Endothelial cell (in vitro differentiated cells): ENCODE measurements at regions not wholly inside any gene's neighbourhood (a gene's known extent, or its start where the extent isn't known, plus 50 kb on each side); places are given as distances from the start of the nearest gene placed in this dataset.

Source experiments
- DNase-seq: peaks from one replicate; pipeline ENCODE4 v3.0.0; 2021; ENCODE audit warnings: low spot score
- H3K27ac Mint-ChIP-seq: one replicate; pipeline ENCODE4 v1.8.0; 2021; ENCODE audit warnings: mixed read lengths, inconsistent platforms; ENCODE audit not compliant: unreplicated experiment
- H3K27me3 Mint-ChIP-seq: one replicate; pipeline ENCODE4 v1.8.0; 2021; ENCODE audit warnings: mild to moderate bottlenecking, moderate library complexity, mixed read lengths, inconsistent platforms; ENCODE audit not compliant: unreplicated experiment
- H3K36me3 Mint-ChIP-seq: one replicate; pipeline ENCODE4 v1.8.0; 2021; ENCODE audit warnings: mild to moderate bottlenecking, low read depth, mixed read lengths, inconsistent platforms; ENCODE audit not compliant: unreplicated experiment
- H3K4me1 Mint-ChIP-seq: one replicate; pipeline ENCODE4 v1.8.0; 2021; ENCODE audit warnings: mild to moderate bottlenecking, mixed read lengths, inconsistent platforms; ENCODE audit not compliant: unreplicated experiment
- H3K4me3 Mint-ChIP-seq: one replicate; pipeline ENCODE4 v1.8.0; 2021; ENCODE audit warnings: mild to moderate bottlenecking, mixed read lengths, inconsistent platforms; ENCODE audit not compliant: unreplicated experiment
- H3K9me3 Mint-ChIP-seq: one replicate; pipeline ENCODE4 v1.8.0; 2021; ENCODE audit warnings: mixed read lengths, inconsistent platforms; ENCODE audit not compliant: unreplicated experiment
- TF ChIP-seq, protein P1 (sequence below): fragments of 200-600 bp; sonication (generic); IDR thresholded peaks from one replicate; pipeline ENCODE4 v1.5.0; 2021; ENCODE audit warnings: antibody characterized with exemption; ENCODE audit not compliant: unreplicated experiment

DNA sequence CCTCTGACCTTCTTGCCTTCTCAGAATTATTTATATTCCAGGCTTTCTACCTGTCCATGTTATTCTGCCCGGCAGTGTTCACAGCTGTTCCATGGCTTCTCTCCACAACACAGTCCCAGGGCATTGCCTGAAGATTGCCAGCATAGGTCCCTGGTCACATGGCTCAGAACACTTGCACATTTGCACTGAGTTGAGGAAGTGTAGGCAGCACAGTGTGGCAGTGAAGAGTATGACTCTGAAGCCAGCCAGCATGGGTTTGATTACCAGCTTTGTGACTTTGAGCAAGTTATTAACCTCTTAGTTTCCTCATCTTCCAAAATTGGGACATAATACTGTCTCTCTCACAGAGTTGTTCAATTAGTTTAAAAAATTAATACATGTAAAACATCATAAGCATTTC, 73.2 kb upstream of the NEUROD6 start:
- H3K4me3 Mint-ChIP-seq = no peak overlapping the region
- H3K36me3 Mint-ChIP-seq = no peaks in the 10 kb centered on the region
- H3K27me3 Mint-ChIP-seq = peaks cover 1% of the 10 kb centered on the region
- DNase-seq = no peak
- H3K9me3 Mint-ChIP-seq = no peaks in the 10 kb centered on the region
- H3K27ac Mint-ChIP-seq = no peak overlapping the region
- TF ChIP-seq, protein P1, sequence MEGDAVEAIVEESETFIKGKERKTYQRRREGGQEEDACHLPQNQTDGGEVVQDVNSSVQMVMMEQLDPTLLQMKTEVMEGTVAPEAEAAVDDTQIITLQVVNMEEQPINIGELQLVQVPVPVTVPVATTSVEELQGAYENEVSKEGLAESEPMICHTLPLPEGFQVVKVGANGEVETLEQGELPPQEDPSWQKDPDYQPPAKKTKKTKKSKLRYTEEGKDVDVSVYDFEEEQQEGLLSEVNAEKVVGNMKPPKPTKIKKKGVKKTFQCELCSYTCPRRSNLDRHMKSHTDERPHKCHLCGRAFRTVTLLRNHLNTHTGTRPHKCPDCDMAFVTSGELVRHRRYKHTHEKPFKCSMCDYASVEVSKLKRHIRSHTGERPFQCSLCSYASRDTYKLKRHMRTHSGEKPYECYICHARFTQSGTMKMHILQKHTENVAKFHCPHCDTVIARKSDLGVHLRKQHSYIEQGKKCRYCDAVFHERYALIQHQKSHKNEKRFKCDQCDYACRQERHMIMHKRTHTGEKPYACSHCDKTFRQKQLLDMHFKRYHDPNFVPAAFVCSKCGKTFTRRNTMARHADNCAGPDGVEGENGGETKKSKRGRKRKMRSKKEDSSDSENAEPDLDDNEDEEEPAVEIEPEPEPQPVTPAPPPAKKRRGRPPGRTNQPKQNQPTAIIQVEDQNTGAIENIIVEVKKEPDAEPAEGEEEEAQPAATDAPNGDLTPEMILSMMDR = no peak
- peaks cover 8% of the 10 kb centered on the region for H3K4me1 Mint-ChIP-seq

DNA sequence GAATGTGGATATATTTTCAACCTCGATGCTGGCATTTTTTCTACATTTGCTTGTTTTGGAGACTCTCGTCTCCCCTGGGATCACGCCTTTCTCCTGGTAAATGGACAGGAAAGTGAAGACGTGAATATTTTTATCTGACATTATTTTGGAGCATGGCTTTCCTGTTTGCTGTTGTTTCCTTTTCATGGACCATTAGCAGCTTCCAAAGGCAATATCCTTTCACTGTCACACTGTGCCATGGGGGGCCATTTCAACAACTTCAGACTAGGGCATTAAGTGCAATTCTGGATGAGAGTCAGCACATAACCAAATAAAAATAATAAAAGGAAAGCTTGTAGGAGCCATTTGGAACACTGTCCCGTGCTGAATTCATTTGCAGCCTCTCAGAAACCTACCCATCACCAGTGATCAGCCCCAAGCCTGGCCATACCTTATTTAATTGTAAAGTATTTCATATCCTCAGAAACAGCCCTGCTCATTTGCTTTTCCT, 75.9 kb upstream of the NEUROD6 start:
- Mint-ChIP-seq H3K27me3 (peaks cover 1% of the 10 kb centered on the region), H3K4me1 (peaks cover 8% of the 10 kb centered on the region)

DNA sequence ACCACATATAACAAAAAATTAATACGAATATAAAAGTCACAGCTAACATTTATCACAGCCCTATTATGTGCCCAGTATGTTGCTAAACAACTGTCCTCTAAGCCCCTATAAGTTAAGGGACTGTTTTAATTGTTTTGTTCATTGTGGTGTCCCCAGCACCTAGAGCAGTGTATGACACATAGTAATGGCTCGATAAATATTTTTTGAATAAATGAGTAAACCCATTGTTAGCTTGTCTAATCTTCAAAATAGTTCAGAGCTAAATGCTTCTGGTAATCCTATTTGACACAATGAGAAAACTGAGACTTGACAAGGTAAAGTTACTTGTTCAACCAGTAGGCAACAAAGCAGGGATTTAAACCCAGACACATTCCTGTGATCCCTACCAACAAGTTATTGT, 78.4 kb upstream of the NEUROD6 start:
- no peaks in the 10 kb centered on the region for H3K36me3 Mint-ChIP-seq

More for the DNA sequence above, 75.9 kb upstream of the NEUROD6 start:
- H3K9me3 Mint-ChIP-seq = no peaks in the 10 kb centered on the region
- H3K27ac Mint-ChIP-seq = no peak overlapping the region
- DNase-seq = no peak
- H3K36me3 Mint-ChIP-seq = no peaks in the 10 kb centered on the region
- TF ChIP-seq, protein P1 = no peak
- H3K4me3 Mint-ChIP-seq = no peak overlapping the region

DNA sequence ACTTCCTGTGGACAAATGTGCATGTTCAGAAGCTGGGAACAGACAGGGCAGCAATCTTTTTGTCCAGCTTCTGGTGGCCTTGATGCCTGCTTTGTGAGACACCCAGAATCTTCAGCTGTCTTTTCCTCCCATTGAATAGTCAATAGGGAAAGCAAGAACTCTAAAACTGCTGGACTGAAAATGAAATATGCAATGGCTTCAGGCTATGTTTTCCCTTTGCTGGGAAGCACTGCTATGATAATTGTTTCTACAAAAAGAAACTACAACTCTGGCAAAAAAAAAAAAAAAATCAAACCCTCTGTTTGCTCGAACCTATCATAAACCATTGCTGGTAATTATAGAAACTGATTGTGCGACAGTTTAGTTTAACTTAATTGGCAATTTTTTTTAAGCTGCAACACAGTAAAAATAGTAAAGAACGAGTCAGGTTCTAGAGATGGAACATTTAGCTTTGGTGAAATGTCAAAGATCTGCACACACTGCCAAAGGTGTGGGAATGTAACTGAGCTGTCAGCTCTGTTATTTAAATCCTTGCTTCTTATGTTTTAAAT, 79.1 kb upstream of the NEUROD6 start:
- TF ChIP-seq, protein P1 = no peak
- DNase-seq = no peak
- H3K27ac Mint-ChIP-seq = no peak overlapping the region
- H3K4me3 Mint-ChIP-seq = no peak overlapping the region
- H3K9me3 Mint-ChIP-seq = no peaks in the 10 kb centered on the region
- no peaks in the 10 kb centered on the region for H3K4me1 Mint-ChIP-seq
- no peaks in the 10 kb centered on the region for H3K27me3 Mint-ChIP-seq
- H3K36me3 Mint-ChIP-seq = no peaks in the 10 kb centered on the region

More for the DNA sequence above, 78.4 kb upstream of the NEUROD6 start:
- no peaks in the 10 kb centered on the region for H3K9me3 Mint-ChIP-seq
- H3K4me3 Mint-ChIP-seq = no peak overlapping the region
- DNase-seq = no peak
- H3K27ac Mint-ChIP-seq = no peak overlapping the region
- no peaks in the 10 kb centered on the region for H3K27me3 Mint-ChIP-seq
- TF ChIP-seq, protein P1 = no peak
- no peaks in the 10 kb centered on the region for H3K4me1 Mint-ChIP-seq

DNA sequence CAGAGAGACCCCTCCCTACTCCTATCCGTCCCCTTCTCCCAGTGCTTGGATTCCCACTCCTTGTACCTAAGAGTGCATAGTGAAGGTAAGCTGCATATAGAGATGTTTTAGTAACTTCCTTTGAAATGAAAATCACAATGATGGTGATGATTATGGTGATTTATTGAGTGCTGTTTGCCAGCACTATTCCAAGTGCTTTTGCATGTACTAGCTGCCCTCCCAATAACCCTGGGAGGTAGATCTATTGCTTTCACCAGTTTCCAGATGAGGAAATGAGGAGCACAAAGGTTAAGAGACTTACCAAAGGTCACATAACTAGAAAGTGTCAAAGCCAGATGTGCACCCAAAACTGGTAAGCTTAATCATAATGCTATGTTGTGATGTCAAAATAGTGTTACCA, 80.4 kb upstream of the NEUROD6 start:
- no peak overlapping the region for H3K4me3 Mint-ChIP-seq
- H3K27ac Mint-ChIP-seq = no peak overlapping the region
- H3K27me3 Mint-ChIP-seq = no peaks in the 10 kb centered on the region
- no peaks in the 10 kb centered on the region for H3K4me1 Mint-ChIP-seq
- TF ChIP-seq, protein P1 = no peak
- H3K9me3 Mint-ChIP-seq = no peaks in the 10 kb centered on the region
- no peak for DNase-seq
- H3K36me3 Mint-ChIP-seq = no peaks in the 10 kb centered on the region
